ENCODE measurements at regions not wholly inside any gene's neighbourhood (a gene's known extent, or its start where the extent isn't known, plus 50 kb on each side); places are given as distances from the start of the nearest gene placed in this dataset.

DNA sequence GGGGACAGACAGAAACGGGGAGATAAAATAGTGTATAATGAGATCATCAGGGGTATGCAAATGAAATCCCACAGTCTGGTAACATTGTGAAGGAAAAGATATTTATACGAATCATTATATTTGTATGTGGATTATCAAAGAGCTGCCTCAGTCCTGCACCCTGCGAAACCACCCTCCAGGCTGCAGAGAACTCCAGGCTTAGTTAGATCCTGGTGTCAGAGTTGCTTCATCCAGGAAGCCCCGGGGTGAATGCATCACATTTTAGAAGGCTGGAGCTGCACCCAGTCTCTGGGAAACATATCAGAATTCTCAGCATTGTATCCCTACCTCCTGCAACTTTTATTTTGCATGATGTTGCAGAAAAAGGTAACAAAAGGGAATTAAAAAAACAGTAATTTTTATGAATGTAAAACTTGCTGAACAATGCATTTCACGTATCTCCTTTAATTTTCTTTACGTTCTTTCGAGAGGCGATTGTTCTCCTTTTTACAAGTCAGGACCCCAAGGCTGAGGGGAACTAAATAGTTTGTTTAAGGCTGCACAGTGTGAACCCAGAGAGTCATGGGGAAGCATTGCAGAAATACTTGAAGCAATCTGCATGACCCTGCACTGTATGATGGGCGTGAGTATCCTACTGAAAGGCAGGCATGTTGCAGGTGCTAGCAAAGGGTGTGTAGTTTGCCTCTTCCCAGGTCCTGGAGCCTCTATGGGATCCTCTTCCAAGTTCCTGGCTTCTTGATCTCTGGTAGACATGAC is 299.5 kb upstream of the CLNK start:
- Histone ChIP-seq H3K4me1 (ENCODE audit: control insufficient read depth in 1 of 2, low read depth in 2 of 2) (no peaks in the 10 kb centered on the region), H3K27me3 (replicated peaks; ENCODE audit: insufficient read depth) (no peaks in the 10 kb centered on the region), H3K27ac (no peak overlapping the region), H3K9me3 (no peaks in the 10 kb centered on the region), H3K4me3 (no peak overlapping the region), H3K36me3 (no peaks in the 10 kb centered on the region)
- TF ChIP-seq, protein P1, sequence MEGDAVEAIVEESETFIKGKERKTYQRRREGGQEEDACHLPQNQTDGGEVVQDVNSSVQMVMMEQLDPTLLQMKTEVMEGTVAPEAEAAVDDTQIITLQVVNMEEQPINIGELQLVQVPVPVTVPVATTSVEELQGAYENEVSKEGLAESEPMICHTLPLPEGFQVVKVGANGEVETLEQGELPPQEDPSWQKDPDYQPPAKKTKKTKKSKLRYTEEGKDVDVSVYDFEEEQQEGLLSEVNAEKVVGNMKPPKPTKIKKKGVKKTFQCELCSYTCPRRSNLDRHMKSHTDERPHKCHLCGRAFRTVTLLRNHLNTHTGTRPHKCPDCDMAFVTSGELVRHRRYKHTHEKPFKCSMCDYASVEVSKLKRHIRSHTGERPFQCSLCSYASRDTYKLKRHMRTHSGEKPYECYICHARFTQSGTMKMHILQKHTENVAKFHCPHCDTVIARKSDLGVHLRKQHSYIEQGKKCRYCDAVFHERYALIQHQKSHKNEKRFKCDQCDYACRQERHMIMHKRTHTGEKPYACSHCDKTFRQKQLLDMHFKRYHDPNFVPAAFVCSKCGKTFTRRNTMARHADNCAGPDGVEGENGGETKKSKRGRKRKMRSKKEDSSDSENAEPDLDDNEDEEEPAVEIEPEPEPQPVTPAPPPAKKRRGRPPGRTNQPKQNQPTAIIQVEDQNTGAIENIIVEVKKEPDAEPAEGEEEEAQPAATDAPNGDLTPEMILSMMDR (IDR thresholded peaks at IDR 0.05), result no peak
- DNase-seq (ENCODE audit: low spot score), result no peak
- ATAC-seq (ENCODE audit: insufficient number of reproducible peaks, low FRiP score, low read depth), result no peak

DNA sequence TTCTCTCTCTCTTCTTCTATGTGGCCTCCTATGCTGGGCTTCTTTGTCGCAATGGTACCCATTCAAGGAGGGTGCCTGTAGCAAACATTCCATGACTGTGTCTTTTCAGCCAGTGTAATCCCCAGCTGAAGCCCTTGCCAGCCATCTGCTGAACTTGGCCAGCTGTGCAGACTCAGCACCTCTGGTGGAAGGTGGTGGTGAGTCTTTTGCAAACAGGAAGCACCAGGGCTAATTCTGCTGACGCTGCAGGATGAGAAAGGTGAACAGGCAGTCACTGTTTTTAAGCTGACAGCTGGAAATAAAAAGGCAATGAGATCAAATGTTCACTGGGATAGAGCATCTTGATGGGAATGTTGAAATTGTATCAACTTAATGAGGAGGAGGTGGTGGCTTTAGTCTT is 298.7 kb upstream of the CLNK start:
- TF ChIP-seq, protein P1 (IDR thresholded peaks at IDR 0.05), result no peak
- H3K27me3 ChIP-seq (replicated peaks; ENCODE audit: insufficient read depth), result no peaks in the 10 kb centered on the region
- DNase-seq (ENCODE audit: low spot score), result no peak
- no peak overlapping the region for H3K27ac ChIP-seq
- H3K9me3 ChIP-seq, result no peaks in the 10 kb centered on the region
- H3K4me1 ChIP-seq (ENCODE audit: control insufficient read depth in 1 of 2, low read depth in 2 of 2), result no peaks in the 10 kb centered on the region
- no peak for ATAC-seq (ENCODE audit: insufficient number of reproducible peaks, low FRiP score, low read depth)
- no peak overlapping the region for H3K4me3 ChIP-seq
- no peaks in the 10 kb centered on the region for H3K36me3 ChIP-seq

GRCh38 chr4:10982305-10982704 is 297.7 kb upstream of the CLNK start:
- DNase-seq (ENCODE audit: low spot score) (no peak), ATAC-seq (ENCODE audit: insufficient number of reproducible peaks, low FRiP score, low read depth) (no peak)
- Histone ChIP-seq H3K27me3 (replicated peaks; ENCODE audit: insufficient read depth) (no peaks in the 10 kb centered on the region), H3K27ac (no peak overlapping the region), H3K4me1 (ENCODE audit: control insufficient read depth in 1 of 2, low read depth in 2 of 2) (no peaks in the 10 kb centered on the region), H3K36me3 (no peaks in the 10 kb centered on the region), H3K4me3 (no peak overlapping the region), H3K9me3 (no peaks in the 10 kb centered on the region)
- TF ChIP-seq, protein P1 (IDR thresholded peaks at IDR 0.05), result no peak

GRCh38 chr4:10981576-10981975 is 297.0 kb upstream of the CLNK start:
- no peak for DNase-seq (ENCODE audit: low spot score)
- H3K27ac ChIP-seq, result no peak overlapping the region
- no peak overlapping the region for H3K4me3 ChIP-seq
- H3K27me3 ChIP-seq (replicated peaks; ENCODE audit: insufficient read depth), result no peaks in the 10 kb centered on the region
- no peaks in the 10 kb centered on the region for H3K9me3 ChIP-seq
- H3K4me1 ChIP-seq (ENCODE audit: control insufficient read depth in 1 of 2, low read depth in 2 of 2), result no peaks in the 10 kb centered on the region
- TF ChIP-seq, protein P1 (IDR thresholded peaks at IDR 0.05), result no peak
- no peaks in the 10 kb centered on the region for H3K36me3 ChIP-seq
- no peak for ATAC-seq (ENCODE audit: insufficient number of reproducible peaks, low FRiP score, low read depth)

DNA sequence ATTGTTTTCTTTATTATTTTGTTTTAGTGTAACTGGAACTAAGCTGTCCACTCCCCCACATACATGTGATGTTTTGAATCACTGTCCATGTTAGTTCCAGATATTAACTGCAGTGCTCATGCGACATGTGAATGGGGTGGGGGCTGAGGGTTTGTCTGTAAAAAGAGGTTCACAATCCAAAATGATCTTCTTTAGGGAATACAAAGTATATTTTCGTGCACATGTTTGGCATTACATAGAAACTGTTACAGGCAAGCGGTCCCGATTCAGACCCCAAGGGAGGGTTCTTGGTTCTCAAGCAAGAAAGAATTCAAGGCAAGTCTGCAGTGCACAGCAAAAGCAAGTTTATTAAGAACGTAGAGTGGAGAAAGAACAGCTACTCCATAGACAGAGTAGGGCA is 296.5 kb upstream of the CLNK start:
- DNase-seq (ENCODE audit: low spot score) (no peak), ATAC-seq (ENCODE audit: insufficient number of reproducible peaks, low FRiP score, low read depth) (no peak)
- no peaks in the 10 kb centered on the region for H3K4me1 ChIP-seq (ENCODE audit: control insufficient read depth in 1 of 2, low read depth in 2 of 2)
- H3K36me3 ChIP-seq, result no peaks in the 10 kb centered on the region
- H3K9me3 ChIP-seq, result no peaks in the 10 kb centered on the region
- no peak overlapping the region for H3K4me3 ChIP-seq
- H3K27ac ChIP-seq, result no peak overlapping the region
- no peaks in the 10 kb centered on the region for H3K27me3 ChIP-seq (replicated peaks; ENCODE audit: insufficient read depth)
- TF ChIP-seq, protein P1 (IDR thresholded peaks at IDR 0.05), result no peak
